GM18508 (cell line): ENCODE measurements at regions not wholly inside any gene's neighbourhood (a gene's known extent, or its start where the extent isn't known, plus 50 kb on each side); places are given as distances from the start of the nearest gene placed in this dataset.

Experiments used
- ATAC-seq: cut with Tn5 transposase; IDR thresholded peaks from one replicate; pipeline ENCODE4 v1.9.1; 2021; ENCODE audit warnings: moderate number of reproducible peaks; ENCODE audit not compliant: insufficient read depth, unreplicated experiment

GRCh38 chr20:10911298-10911697, 237.5 kb upstream of the JAG1 start:
- no peak for ATAC-seq

- no peak for ATAC-seq
These were observed 242.0 kb upstream of the JAG1 start for GRCh38 chr20:10915815-10916214.

GRCh38 chr20:10916312-10916711, 242.5 kb upstream of the JAG1 start:
- no peak for ATAC-seq

- ATAC-seq = no peak
These were observed 244.0 kb upstream of the JAG1 start for GRCh38 chr20:10917826-10918225.

GRCh38 chr20:10919396-10920140, 245.8 kb upstream of the JAG1 start:
- no peak for ATAC-seq

- no peak for ATAC-seq
These were observed 246.6 kb upstream of the JAG1 start for GRCh38 chr20:10920396-10920795.

GRCh38 chr20:10921491-10922010, 247.8 kb upstream of the JAG1 start:
- ATAC-seq = no peak

GRCh38 chr20:10922506-10922905, 248.7 kb upstream of the JAG1 start:
- no peak for ATAC-seq

- ATAC-seq = no peak
These were observed 249.1 kb upstream of the JAG1 start for GRCh38 chr20:10922941-10923340.

GRCh38 chr20:10924644-10925201, 250.9 kb upstream of the JAG1 start:
- ATAC-seq = no peak

- ATAC-seq = no peak
These were observed 252.0 kb upstream of the JAG1 start for GRCh38 chr20:10925767-10926166.

- ATAC-seq = no peak
These were observed 253.3 kb upstream of the JAG1 start for GRCh38 chr20:10927011-10927583.

GRCh38 chr20:10927936-10928840, 254.4 kb upstream of the JAG1 start:
- ATAC-seq = no peak

- ATAC-seq = no peak
These were observed 255.1 kb upstream of the JAG1 start for GRCh38 chr20:10928841-10929421.

GRCh38 chr20:10935658-10936402, 262.0 kb upstream of the JAG1 start:
- ATAC-seq = no peak

- no peak for ATAC-seq
These were observed 263.0 kb upstream of the JAG1 start for GRCh38 chr20:10936786-10937185.

- ATAC-seq = no peak
These were observed 265.6 kb upstream of the JAG1 start for GRCh38 chr20:10939331-10939941.

GRCh38 chr20:10940941-10941340, 267.1 kb upstream of the JAG1 start:
- ATAC-seq = peak; percentile 99

GRCh38 chr20:10943686-10944265, 270.0 kb upstream of the JAG1 start:
- no peak for ATAC-seq
